ENCODE measurements at regions not wholly inside any gene's neighbourhood (a gene's known extent, or its start where the extent isn't known, plus 50 kb on each side); places are given as distances from the start of the nearest gene placed in this dataset.

DNA sequence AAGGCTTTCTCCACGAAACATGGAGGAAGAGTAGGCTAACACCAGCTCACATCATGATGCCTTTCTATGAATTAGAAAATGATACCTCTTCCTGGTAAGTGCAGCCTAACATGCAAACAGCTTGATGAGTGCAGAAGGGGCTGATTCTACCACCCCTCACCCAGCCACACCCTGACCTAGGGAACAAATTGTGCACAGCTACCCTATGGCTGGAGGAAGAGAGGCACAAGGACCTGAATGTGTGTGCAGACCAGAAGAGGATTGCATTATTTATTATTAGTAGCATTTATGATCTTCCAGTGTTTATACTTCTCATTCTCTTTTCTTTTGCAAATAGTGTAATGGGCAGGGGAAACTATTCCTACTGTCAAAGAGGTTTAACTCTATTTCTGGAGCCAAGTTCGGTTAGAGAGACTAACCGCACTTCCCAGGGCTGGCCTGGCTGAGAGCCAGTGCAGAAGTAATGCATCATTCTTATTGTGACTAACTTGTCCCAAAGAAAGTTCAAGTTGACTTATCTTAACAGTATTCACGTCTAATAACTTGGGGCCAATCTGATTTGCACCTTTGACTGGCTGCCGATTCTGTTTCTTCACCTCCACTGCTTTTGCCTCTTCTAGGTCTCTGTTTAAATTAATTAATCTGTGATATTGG is 237.5 kb downstream of the CD83 start:
- no TSS peak for BruUV-seq (replicated peaks)
- CTCF ChIA-PET (ENCODE audit: unreplicated experiment): no interaction called here
- Histone ChIP-seq H3K4me3 (ENCODE audit: low read depth, low read length, poor library complexity, severe bottlenecking) (no peak overlapping the region), H3K79me2 (ENCODE audit: insufficient read depth, low read depth, low read length) (no peaks in the 10 kb centered on the region), H3K4me1 (ENCODE audit: insufficient read depth, low read length, poor library complexity, severe bottlenecking) (peaks cover 4% of the 10 kb centered on the region), H3K9me2 (ENCODE audit: insufficient read depth, low read length) (no peaks in the 10 kb centered on the region), H3K9me3 (ENCODE audit: low read length) (peaks cover 15% of the 10 kb centered on the region; the same call in 1 of the 2 replicates), H2AFZ (ENCODE audit: low read length) (no peak overlapping the region), H3K27ac (ENCODE audit: low read depth, low read length, poor library complexity, severe bottlenecking) (no peak overlapping the region), H3K36me3 (ENCODE audit: insufficient read depth, low read length) (no peaks in the 10 kb centered on the region; the same call in 1 of the 2 replicates), H4K20me1 (ENCODE audit: insufficient read depth, low read length) (no peaks in the 10 kb centered on the region), H3K4me2 (ENCODE audit: low read length) (no peak overlapping the region)
- POLR2A ChIA-PET: interaction anchor here (0.6 to 1.1 kb wide), 5 partner anchors 9 to 992 kb away, joined by 3 to 5 read pairs (median 4); no protein-coding TSS in a partner anchor
- DNase-seq (ENCODE audit: low spot score): no peak
- intact Hi-C loops (cut with micrococcal nuclease; ENCODE audit: unreplicated experiment): no loop called here
- TF ChIP-seq, protein P1, sequence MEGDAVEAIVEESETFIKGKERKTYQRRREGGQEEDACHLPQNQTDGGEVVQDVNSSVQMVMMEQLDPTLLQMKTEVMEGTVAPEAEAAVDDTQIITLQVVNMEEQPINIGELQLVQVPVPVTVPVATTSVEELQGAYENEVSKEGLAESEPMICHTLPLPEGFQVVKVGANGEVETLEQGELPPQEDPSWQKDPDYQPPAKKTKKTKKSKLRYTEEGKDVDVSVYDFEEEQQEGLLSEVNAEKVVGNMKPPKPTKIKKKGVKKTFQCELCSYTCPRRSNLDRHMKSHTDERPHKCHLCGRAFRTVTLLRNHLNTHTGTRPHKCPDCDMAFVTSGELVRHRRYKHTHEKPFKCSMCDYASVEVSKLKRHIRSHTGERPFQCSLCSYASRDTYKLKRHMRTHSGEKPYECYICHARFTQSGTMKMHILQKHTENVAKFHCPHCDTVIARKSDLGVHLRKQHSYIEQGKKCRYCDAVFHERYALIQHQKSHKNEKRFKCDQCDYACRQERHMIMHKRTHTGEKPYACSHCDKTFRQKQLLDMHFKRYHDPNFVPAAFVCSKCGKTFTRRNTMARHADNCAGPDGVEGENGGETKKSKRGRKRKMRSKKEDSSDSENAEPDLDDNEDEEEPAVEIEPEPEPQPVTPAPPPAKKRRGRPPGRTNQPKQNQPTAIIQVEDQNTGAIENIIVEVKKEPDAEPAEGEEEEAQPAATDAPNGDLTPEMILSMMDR (conservative IDR thresholded peaks at IDR 0.05; ENCODE audit: low read length): no peak
- no peak for TF ChIP-seq EZH2phosphoT487 (IDR thresholded peaks at IDR 0.05; ENCODE audit: borderline replicate concordance, low read depth, low read length)

DNA sequence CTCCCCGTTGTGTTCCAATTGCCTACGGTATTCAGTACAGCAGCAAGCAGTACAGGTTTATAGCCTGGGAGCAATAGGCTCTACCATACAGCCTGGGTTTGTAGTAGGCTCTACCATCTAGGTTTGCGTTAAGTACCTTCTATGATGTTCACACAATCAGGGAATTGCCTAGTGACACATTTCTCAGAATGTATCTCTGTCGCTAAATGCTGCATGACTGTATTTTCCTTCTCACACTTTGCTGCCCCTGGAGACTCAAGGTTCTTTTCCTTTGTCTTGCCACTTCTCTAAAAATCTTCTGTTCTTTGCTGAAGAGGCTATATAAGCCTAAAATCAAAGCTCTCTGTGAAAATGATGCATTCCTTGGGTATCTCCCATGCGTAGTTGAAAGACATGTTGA is 241.9 kb downstream of the CD83 start:
- BruUV-seq (replicated peaks): no TSS peak
- Histone ChIP-seq H3K9me3 (ENCODE audit: low read length) (no peaks in the 10 kb centered on the region), H4K20me1 (ENCODE audit: insufficient read depth, low read length) (no peaks in the 10 kb centered on the region), H3K4me3 (ENCODE audit: low read depth, low read length, poor library complexity, severe bottlenecking) (no peak overlapping the region), H3K9me2 (ENCODE audit: insufficient read depth, low read length) (no peaks in the 10 kb centered on the region), H2AFZ (ENCODE audit: low read length) (no peak overlapping the region), H3K79me2 (ENCODE audit: insufficient read depth, low read depth, low read length) (no peaks in the 10 kb centered on the region), H3K36me3 (ENCODE audit: insufficient read depth, low read length) (no peaks in the 10 kb centered on the region), H3K4me1 (ENCODE audit: insufficient read depth, low read length, poor library complexity, severe bottlenecking) (peaks cover 3% of the 10 kb centered on the region), H3K27ac (ENCODE audit: low read depth, low read length, poor library complexity, severe bottlenecking) (no peak overlapping the region), H3K4me2 (ENCODE audit: low read length) (no peak overlapping the region)
- DNase-seq (ENCODE audit: low spot score): no peak
- ChIA-PET POLR2A (interaction anchor here (0.6 to 0.7 kb wide), 2 partner anchors 356 to 1586 kb away, joined by 3 read pairs; no protein-coding TSS in a partner anchor), CTCF (ENCODE audit: unreplicated experiment) (no interaction called here)
- intact Hi-C loops (cut with micrococcal nuclease; ENCODE audit: unreplicated experiment): no loop called here
- TF ChIP-seq, protein P1 (conservative IDR thresholded peaks at IDR 0.05; ENCODE audit: low read length): no peak
- no peak for TF ChIP-seq EZH2phosphoT487 (IDR thresholded peaks at IDR 0.05; ENCODE audit: borderline replicate concordance, low read depth, low read length)

DNA sequence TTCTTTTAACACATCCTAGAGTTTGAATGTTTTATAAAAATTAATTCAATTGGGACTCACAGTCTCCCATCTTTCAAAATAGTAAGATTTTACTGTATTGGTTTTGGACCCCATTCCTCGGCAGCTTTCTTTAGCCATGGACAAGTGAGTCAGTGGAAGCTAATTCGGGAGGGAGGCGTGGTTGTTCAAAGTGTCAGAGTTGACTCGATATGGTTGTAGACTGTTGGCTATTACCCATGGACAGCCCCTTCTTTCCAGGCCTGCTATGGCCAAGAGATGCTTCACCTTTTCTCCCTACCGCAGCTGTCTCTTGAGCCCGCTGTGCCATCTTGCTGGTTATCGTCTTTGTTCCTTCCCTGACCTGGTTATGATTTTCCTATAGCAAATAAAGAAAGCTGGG is 243.0 kb downstream of the CD83 start:
- Histone ChIP-seq H3K9me2 (ENCODE audit: insufficient read depth, low read length) (no peaks in the 10 kb centered on the region), H3K4me2 (ENCODE audit: low read length) (no peak overlapping the region), H4K20me1 (ENCODE audit: insufficient read depth, low read length) (no peaks in the 10 kb centered on the region), H3K4me3 (ENCODE audit: low read depth, low read length, poor library complexity, severe bottlenecking) (no peak overlapping the region), H3K79me2 (ENCODE audit: insufficient read depth, low read depth, low read length) (no peaks in the 10 kb centered on the region), H3K4me1 (ENCODE audit: insufficient read depth, low read length, poor library complexity, severe bottlenecking) (no peaks in the 10 kb centered on the region), H3K27ac (ENCODE audit: low read depth, low read length, poor library complexity, severe bottlenecking) (no peak overlapping the region), H2AFZ (ENCODE audit: low read length) (no peak overlapping the region), H3K9me3 (ENCODE audit: low read length) (no peaks in the 10 kb centered on the region), H3K36me3 (ENCODE audit: insufficient read depth, low read length) (no peaks in the 10 kb centered on the region)
- intact Hi-C loops (cut with micrococcal nuclease; ENCODE audit: unreplicated experiment): no loop called here
- BruUV-seq (replicated peaks): no TSS peak
- no peak for DNase-seq (ENCODE audit: low spot score)
- ChIA-PET POLR2A (interaction anchor here (0.9 to 2.5 kb wide), 3 partner anchors 8 to 13 kb away, joined by 3 to 12 read pairs (median 3); no protein-coding TSS in a partner anchor), CTCF (ENCODE audit: unreplicated experiment) (no interaction called here)
- TF ChIP-seq, protein P1 (conservative IDR thresholded peaks at IDR 0.05; ENCODE audit: low read length): no peak
- no peak for TF ChIP-seq EZH2phosphoT487 (IDR thresholded peaks at IDR 0.05; ENCODE audit: borderline replicate concordance, low read depth, low read length)
